GM23338 (cell line): ENCODE measurements at regions not wholly inside any gene's neighbourhood (a gene's known extent, or its start where the extent isn't known, plus 50 kb on each side); places are given as distances from the start of the nearest gene placed in this dataset.

Experiments
- ATAC-seq: fragments of 200-7000 bp; cut with Tn5 transposase; 3 replicates; pipeline ENCODE4 v1.9.1; 2020
- DNase-seq: peaks from one replicate; pipeline ENCODE4 v3.0.0-alpha.2; 2015; ENCODE audit warnings: low spot score
- H2AFZ ChIP-seq: fragments of 200-600 bp; sonication (generic); 2 replicates; pipeline ENCODE4 v1.8.0; 2016; ENCODE audit warnings: antibody characterized with exemption, mild to moderate bottlenecking, moderate library complexity
- H3F3A ChIP-seq: fragments of 200-600 bp; sonication (generic); replicated peaks from 2 replicates; pipeline ENCODE4 v1.8.0; 2017; ENCODE audit warnings: antibody characterized with exemption, mixed run types, low read depth
- H3K27ac ChIP-seq: fragments of 200-600 bp; sonication (generic); 2 replicates; pipeline ENCODE4 v1.6.1; 2016; ENCODE audit warnings: low read depth
- H3K27me3 ChIP-seq: fragments of 200-600 bp; sonication (generic); 2 replicates; pipeline ENCODE4 v1.8.0; 2016; ENCODE audit warnings: mild to moderate bottlenecking, mixed run types, moderate library complexity; ENCODE audit not compliant: insufficient read depth
- H3K36me3 ChIP-seq: fragments of 200-600 bp; sonication (generic); 2 replicates; pipeline ENCODE4 v1.8.0; 2016; ENCODE audit warnings: mild to moderate bottlenecking; ENCODE audit not compliant: insufficient read depth
- H3K4me1 ChIP-seq: fragments of 200-600 bp; sonication (generic); 2 replicates; pipeline ENCODE4 v1.8.0; 2016; ENCODE audit warnings: mild to moderate bottlenecking, moderate library complexity; ENCODE audit not compliant: insufficient read depth
- H3K4me2 ChIP-seq: fragments of 200-600 bp; sonication (generic); 2 replicates; pipeline ENCODE4 v1.7.1; 2017; ENCODE audit warnings: mixed run types
- H3K4me3 ChIP-seq: fragments of 200-600 bp; sonication (generic); 2 replicates; pipeline ENCODE4 v1.6.1; 2016; ENCODE audit warnings: mixed run types
- H3K79me2 ChIP-seq: fragments of 200-600 bp; sonication (generic); replicated peaks from 2 replicates; pipeline ENCODE4 v1.8.0; 2017; ENCODE audit warnings: mild to moderate bottlenecking; ENCODE audit not compliant: insufficient read depth
- H3K9me2 ChIP-seq: fragments of 200-600 bp; sonication (generic); 2 replicates; pipeline ENCODE4 v1.8.0; 2017; ENCODE audit not compliant: insufficient read depth
- H4K20me1 ChIP-seq: fragments of 200-600 bp; sonication (generic); replicated peaks from 2 replicates; pipeline ENCODE4 v1.8.0; 2017; ENCODE audit warnings: mild to moderate bottlenecking; ENCODE audit not compliant: insufficient read depth
- H3K27ac Mint-ChIP-seq: 2 replicates; pipeline ENCODE4 v1.8.0; 2020; ENCODE audit warnings: inconsistent platforms, mild to moderate bottlenecking, moderate library complexity, mixed read lengths
- H3K27me3 Mint-ChIP-seq: 3 replicates; pipeline ENCODE4 v1.8.0; 2022; ENCODE audit warnings: low read depth, mild to moderate bottlenecking, moderate library complexity, mixed read lengths, inconsistent platforms; ENCODE audit not compliant: insufficient read depth, poor library complexity
- H3K36me3 Mint-ChIP-seq: 3 replicates; pipeline ENCODE4 v1.8.0; 2021; ENCODE audit warnings: low read depth, mild to moderate bottlenecking, inconsistent platforms, moderate library complexity, mixed read lengths
- H3K4me1 Mint-ChIP-seq: 3 replicates; pipeline ENCODE4 v1.8.0; 2020; ENCODE audit warnings: mild to moderate bottlenecking, inconsistent platforms, mixed read lengths
- H3K4me3 Mint-ChIP-seq: 3 replicates; pipeline ENCODE4 v1.8.0; 2021; ENCODE audit warnings: moderate library complexity, mild to moderate bottlenecking, inconsistent platforms, mixed read lengths
- H3K9me3 Mint-ChIP-seq: 3 replicates; pipeline ENCODE4 v1.8.0; 2020; ENCODE audit warnings: moderate library complexity, mild to moderate bottlenecking, inconsistent platforms, mixed read lengths
- CREB1 ChIP-seq: fragments of 250-450 bp; sonication (Bioruptor Pico); IDR thresholded peaks from 2 replicates; pipeline ENCODE4 v1.5.0; 2020; ENCODE audit warnings: low read depth, mild to moderate bottlenecking, moderate library complexity
- ETS1 ChIP-seq: IDR thresholded peaks from 2 replicates; pipeline ENCODE4 v1.6.1; 2016; ENCODE audit warnings: antibody characterized with exemption
- EZH2 ChIP-seq: fragments of 200-600 bp; sonication (generic); IDR thresholded peaks from one replicate; pipeline ENCODE4 v1.8.0; 2017; ENCODE audit warnings: antibody characterized with exemption, mild to moderate bottlenecking, low read depth; ENCODE audit not compliant: unreplicated experiment
- EZH2phosphoT487 ChIP-seq: fragments of 200-600 bp; sonication (generic); IDR thresholded peaks from one replicate; pipeline ENCODE4 v1.8.1; 2018; ENCODE audit warnings: antibody characterized with exemption; ENCODE audit not compliant: unreplicated experiment
- JUNB ChIP-seq: IDR thresholded peaks from one replicate; pipeline ENCODE4 v1.6.1; 2016; ENCODE audit warnings: antibody characterized with exemption; ENCODE audit not compliant: unreplicated experiment
- NANOG ChIP-seq: IDR thresholded peaks from 2 replicates; pipeline ENCODE4 v1.6.1; 2016; ENCODE audit warnings: antibody characterized with exemption, borderline replicate concordance
- POLR2AphosphoS5 ChIP-seq: IDR thresholded peaks from 2 replicates; pipeline ENCODE4 v1.6.1; 2016; ENCODE audit warnings: antibody characterized with exemption, low read depth
- STAT1 ChIP-seq: IDR thresholded peaks from one replicate; pipeline ENCODE4 v1.6.1; 2016; ENCODE audit warnings: antibody characterized with exemption; ENCODE audit not compliant: unreplicated experiment
- ZNF114 ChIP-seq: fragments of 250-450 bp; sonication (Bioruptor Pico); IDR thresholded peaks from 2 replicates; pipeline ENCODE4 v1.5.0; 2020; ENCODE audit warnings: mild to moderate bottlenecking, moderate library complexity
- ZNF331 ChIP-seq: fragments of 250-450 bp; sonication (Bioruptor Pico); IDR thresholded peaks from 2 replicates; pipeline ENCODE4 v1.5.0; 2020; ENCODE audit warnings: low read depth, mild to moderate bottlenecking, moderate library complexity
- TF ChIP-seq, protein P1 (sequence below): IDR thresholded peaks from one replicate; pipeline ENCODE4 v1.6.1; 2018; ENCODE audit warnings: antibody characterized with exemption; ENCODE audit not compliant: unreplicated experiment
- TF ChIP-seq, protein P2 (sequence below), 2 experiments: fragments of 200-600 bp in 1 of 2; sonication (generic) in 1 of 2; conservative IDR thresholded peaks; 2 replicates each; pipeline versions ENCODE4 v1.5.1 to v1.6.1; 2016 to 2017; ENCODE audit warnings: antibody characterized with exemption in 2 of 2, low read depth in 2 of 2, mild to moderate bottlenecking in 2 of 2, moderate library complexity in 1 of 2

DNA sequence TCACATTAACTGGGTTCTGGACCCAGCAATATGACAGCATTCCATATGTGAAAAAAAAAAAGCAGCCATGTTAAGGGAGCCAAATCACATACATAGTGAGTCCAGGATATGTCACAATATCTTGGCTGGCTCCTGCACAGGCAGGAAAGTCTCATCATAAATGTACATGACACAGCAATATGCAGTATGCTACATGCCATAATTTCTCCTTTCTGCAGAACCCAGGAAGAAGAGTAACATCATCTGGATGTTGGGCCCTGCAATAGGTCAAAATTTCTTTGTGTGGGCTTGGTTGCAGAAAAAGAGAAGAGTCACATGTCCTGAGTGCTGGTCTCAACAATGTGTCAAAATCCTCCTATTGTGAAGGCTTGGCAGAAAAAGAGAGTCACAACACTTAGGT lies 902.8 kb upstream of the AMELY start:
- TF ChIP-seq POLR2AphosphoS5 (no peak), ETS1 (no peak), STAT1 (no peak), CREB1 (CRISPR knock-in tag) (no peak), EZH2 (no peak), ZNF114 (CRISPR knock-in tag) (no peak), NANOG (no peak), JUNB (no peak), EZH2phosphoT487 (no peak)
- TF ChIP-seq, protein P1, sequence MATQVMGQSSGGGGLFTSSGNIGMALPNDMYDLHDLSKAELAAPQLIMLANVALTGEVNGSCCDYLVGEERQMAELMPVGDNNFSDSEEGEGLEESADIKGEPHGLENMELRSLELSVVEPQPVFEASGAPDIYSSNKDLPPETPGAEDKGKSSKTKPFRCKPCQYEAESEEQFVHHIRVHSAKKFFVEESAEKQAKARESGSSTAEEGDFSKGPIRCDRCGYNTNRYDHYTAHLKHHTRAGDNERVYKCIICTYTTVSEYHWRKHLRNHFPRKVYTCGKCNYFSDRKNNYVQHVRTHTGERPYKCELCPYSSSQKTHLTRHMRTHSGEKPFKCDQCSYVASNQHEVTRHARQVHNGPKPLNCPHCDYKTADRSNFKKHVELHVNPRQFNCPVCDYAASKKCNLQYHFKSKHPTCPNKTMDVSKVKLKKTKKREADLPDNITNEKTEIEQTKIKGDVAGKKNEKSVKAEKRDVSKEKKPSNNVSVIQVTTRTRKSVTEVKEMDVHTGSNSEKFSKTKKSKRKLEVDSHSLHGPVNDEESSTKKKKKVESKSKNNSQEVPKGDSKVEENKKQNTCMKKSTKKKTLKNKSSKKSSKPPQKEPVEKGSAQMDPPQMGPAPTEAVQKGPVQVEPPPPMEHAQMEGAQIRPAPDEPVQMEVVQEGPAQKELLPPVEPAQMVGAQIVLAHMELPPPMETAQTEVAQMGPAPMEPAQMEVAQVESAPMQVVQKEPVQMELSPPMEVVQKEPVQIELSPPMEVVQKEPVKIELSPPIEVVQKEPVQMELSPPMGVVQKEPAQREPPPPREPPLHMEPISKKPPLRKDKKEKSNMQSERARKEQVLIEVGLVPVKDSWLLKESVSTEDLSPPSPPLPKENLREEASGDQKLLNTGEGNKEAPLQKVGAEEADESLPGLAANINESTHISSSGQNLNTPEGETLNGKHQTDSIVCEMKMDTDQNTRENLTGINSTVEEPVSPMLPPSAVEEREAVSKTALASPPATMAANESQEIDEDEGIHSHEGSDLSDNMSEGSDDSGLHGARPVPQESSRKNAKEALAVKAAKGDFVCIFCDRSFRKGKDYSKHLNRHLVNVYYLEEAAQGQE, result no peak
- TF ChIP-seq, protein P2, sequence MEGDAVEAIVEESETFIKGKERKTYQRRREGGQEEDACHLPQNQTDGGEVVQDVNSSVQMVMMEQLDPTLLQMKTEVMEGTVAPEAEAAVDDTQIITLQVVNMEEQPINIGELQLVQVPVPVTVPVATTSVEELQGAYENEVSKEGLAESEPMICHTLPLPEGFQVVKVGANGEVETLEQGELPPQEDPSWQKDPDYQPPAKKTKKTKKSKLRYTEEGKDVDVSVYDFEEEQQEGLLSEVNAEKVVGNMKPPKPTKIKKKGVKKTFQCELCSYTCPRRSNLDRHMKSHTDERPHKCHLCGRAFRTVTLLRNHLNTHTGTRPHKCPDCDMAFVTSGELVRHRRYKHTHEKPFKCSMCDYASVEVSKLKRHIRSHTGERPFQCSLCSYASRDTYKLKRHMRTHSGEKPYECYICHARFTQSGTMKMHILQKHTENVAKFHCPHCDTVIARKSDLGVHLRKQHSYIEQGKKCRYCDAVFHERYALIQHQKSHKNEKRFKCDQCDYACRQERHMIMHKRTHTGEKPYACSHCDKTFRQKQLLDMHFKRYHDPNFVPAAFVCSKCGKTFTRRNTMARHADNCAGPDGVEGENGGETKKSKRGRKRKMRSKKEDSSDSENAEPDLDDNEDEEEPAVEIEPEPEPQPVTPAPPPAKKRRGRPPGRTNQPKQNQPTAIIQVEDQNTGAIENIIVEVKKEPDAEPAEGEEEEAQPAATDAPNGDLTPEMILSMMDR (conservative IDR thresholded peaks at IDR 0.05; ENCODE audit: low read depth in 2 of 2), result no peak
- H3K4me1 ChIP-seq, result no peaks in the 10 kb centered on the region
- no peaks in the 10 kb centered on the region for H3K27me3 ChIP-seq
- H3K9me3 Mint-ChIP-seq, result no peaks in the 10 kb centered on the region
- no peaks in the 10 kb centered on the region for H3K79me2 ChIP-seq
- H3K36me3 Mint-ChIP-seq, result no peaks in the 10 kb centered on the region
- H3K36me3 ChIP-seq, result no peaks in the 10 kb centered on the region
- no peak overlapping the region for H3K27ac Mint-ChIP-seq
- H3K4me3 Mint-ChIP-seq, result no peak overlapping the region
- no peak for DNase-seq
- no peak for ATAC-seq
- no peaks in the 10 kb centered on the region for H3F3A ChIP-seq
- H3K27ac ChIP-seq, result no peak overlapping the region
- H3K4me2 ChIP-seq, result no peak overlapping the region
- no peak overlapping the region for H2AFZ ChIP-seq
- H3K27me3 Mint-ChIP-seq, result no peaks in the 10 kb centered on the region
- no peaks in the 10 kb centered on the region for H3K9me2 ChIP-seq
- H3K4me1 Mint-ChIP-seq, result no peaks in the 10 kb centered on the region
- H3K4me3 ChIP-seq, result no peak overlapping the region
- no peaks in the 10 kb centered on the region for H4K20me1 ChIP-seq

- Histone ChIP-seq H4K20me1 (no peaks in the 10 kb centered on the region), H3K4me1 (no peaks in the 10 kb centered on the region), H3K9me2 (no peaks in the 10 kb centered on the region), H2AFZ (no peak overlapping the region), H3K27ac (no peak overlapping the region), H3K4me2 (no peak overlapping the region), H3K79me2 (no peaks in the 10 kb centered on the region), H3K4me3 (no peak overlapping the region), H3F3A (no peaks in the 10 kb centered on the region), H3K27me3 (no peaks in the 10 kb centered on the region), H3K36me3 (no peaks in the 10 kb centered on the region)
- no peaks in the 10 kb centered on the region for H3K4me1 Mint-ChIP-seq
- no peak overlapping the region for H3K4me3 Mint-ChIP-seq
- no peak for ATAC-seq
- H3K36me3 Mint-ChIP-seq, result no peaks in the 10 kb centered on the region
- no peak for DNase-seq
- H3K27ac Mint-ChIP-seq, result no peak overlapping the region
- H3K9me3 Mint-ChIP-seq, result no peaks in the 10 kb centered on the region
- H3K27me3 Mint-ChIP-seq, result no peaks in the 10 kb centered on the region
- TF ChIP-seq ZNF331, result no peak
- TF ChIP-seq NANOG, result no peak
- no peak for TF ChIP-seq ETS1
- TF ChIP-seq JUNB, result no peak
- no peak for TF ChIP-seq ZNF114 (CRISPR knock-in tag)
- no peak for TF ChIP-seq POLR2AphosphoS5
- TF ChIP-seq, protein P2 (conservative IDR thresholded peaks at IDR 0.05; ENCODE audit: low read depth in 2 of 2), result no peak
These were observed 898.8 kb upstream of the AMELY start for GRCh38 chrY:7810359-7810758.
